GM12874 (cell line): ENCODE measurements at regions not wholly inside any gene's neighbourhood (a gene's known extent, or its start where the extent isn't known, plus 50 kb on each side); places are given as distances from the start of the nearest gene placed in this dataset.

ENCODE experiments used
- CTCF ChIP-seq: IDR thresholded peaks from 2 replicates; pipeline ENCODE4 v1.5.1; 2011; ENCODE audit warnings: low read depth, mild to moderate bottlenecking, control low read depth, low read length, moderate library complexity; ENCODE audit not compliant: insufficient read depth

- TF ChIP-seq CTCF, result no peak
Observed at GRCh38 chr12:4223273-4223845, 50.2 kb upstream of the CCND2 start.

GRCh38 chr12:4221258-4221620, 52.3 kb upstream of the CCND2 start:
- TF ChIP-seq CTCF, result no peak

- no peak for TF ChIP-seq CTCF
Observed at GRCh38 chr12:4220536-4221257, 52.9 kb upstream of the CCND2 start.

GRCh38 chr12:4217091-4217490, 56.5 kb upstream of the CCND2 start:
- TF ChIP-seq CTCF, result no peak

GRCh38 chr12:4216187-4216927, 57.2 kb upstream of the CCND2 start:
- TF ChIP-seq CTCF, result no peak

- no peak for TF ChIP-seq CTCF
Observed at GRCh38 chr12:4215229-4216186, 58.1 kb upstream of the CCND2 start.

GRCh38 chr12:4214877-4215228, 58.7 kb upstream of the CCND2 start:
- no peak for TF ChIP-seq CTCF
